Activated CD4-positive, alpha-beta T cell treated with anti-CD3 and anti-CD28 coated beads, Interleukin-2, amount 50 U/mL, for 4 hours (primary cell): ENCODE measurements at regions not wholly inside any gene's neighbourhood (a gene's known extent, or its start where the extent isn't known, plus 50 kb on each side); places are given as distances from the start of the nearest gene placed in this dataset.
A peak's percentile ranks its signal among the peaks of the same experiment; 100 is the strongest.
"Not testable (repeated sequence)": the region's sequence is repeated elsewhere in the genome, so short reads cannot be mapped to it uniquely, and the experiment has no call there.

Experiments
- DNase-seq, 2 experiments: peaks; one replicate each; pipeline ENCODE4 v3.0.0-alpha.2; 2020

DNA sequence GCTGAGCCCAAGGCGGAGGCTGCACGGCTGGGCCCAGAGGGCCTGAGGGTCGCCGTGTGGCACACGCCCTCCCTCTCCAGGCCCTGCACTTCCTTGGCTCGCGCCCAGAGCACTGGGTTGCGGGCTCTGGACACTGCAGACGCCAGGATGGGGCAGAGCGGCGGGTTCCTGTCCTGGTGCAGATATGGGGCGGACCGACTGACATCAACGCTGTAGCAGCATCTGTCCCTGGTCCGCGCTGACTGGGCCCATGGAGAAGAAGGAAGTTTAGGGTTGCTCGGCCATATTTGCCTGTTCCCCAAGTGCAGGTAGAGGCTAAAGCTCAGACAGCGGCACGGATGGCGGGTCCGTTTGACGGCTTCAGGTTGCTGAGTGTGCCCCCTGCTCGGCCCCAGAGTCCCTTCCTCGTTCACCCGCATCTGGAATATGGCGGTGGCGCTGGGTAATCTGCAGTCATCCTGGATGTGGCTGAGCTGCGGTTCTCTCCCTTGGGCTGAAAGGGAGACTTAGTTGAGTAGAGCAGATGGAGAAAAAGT, 116.1 kb downstream of the OR13A1 start:
- DNase-seq = no peak

DNA sequence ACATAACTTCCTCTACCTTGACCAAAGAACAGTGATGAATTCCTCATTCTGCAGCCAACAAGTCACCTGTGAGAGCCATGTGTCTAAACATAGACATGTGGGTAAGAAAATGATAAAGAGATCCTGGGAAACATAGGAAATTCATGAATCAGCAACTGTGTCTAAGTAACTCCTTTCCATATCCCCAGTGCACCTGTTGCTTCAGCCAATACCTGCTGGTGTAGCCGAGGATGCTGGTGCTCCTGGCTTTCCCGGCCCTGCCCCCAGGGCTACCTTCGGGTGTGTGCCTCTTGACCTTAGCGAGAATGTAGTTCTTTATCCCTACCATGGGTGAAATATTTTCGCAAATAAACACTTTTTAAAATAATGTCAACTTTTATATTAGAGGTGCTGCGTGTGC, 114.1 kb downstream of the OR13A1 start:
- no peak for DNase-seq

DNA sequence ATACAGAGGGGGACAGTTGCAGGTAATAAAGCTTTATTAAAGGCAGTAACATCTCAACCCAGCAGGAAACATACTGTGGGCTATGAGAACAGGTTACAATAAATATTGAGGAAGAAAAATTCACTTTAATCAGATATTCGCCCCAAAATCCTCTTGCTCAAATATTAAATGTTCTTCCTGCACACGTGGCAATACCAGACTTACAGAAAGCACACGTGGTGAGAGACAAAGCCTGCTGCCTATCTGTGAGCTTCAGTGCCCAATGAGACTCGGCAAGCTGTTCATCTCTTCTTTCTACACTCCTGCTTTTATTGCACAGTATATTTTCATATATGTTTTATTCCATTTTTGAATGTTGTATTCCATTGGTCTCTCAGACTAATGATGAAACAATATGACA, 113.2 kb downstream of the OR13A1 start:
- no peak for DNase-seq

DNA sequence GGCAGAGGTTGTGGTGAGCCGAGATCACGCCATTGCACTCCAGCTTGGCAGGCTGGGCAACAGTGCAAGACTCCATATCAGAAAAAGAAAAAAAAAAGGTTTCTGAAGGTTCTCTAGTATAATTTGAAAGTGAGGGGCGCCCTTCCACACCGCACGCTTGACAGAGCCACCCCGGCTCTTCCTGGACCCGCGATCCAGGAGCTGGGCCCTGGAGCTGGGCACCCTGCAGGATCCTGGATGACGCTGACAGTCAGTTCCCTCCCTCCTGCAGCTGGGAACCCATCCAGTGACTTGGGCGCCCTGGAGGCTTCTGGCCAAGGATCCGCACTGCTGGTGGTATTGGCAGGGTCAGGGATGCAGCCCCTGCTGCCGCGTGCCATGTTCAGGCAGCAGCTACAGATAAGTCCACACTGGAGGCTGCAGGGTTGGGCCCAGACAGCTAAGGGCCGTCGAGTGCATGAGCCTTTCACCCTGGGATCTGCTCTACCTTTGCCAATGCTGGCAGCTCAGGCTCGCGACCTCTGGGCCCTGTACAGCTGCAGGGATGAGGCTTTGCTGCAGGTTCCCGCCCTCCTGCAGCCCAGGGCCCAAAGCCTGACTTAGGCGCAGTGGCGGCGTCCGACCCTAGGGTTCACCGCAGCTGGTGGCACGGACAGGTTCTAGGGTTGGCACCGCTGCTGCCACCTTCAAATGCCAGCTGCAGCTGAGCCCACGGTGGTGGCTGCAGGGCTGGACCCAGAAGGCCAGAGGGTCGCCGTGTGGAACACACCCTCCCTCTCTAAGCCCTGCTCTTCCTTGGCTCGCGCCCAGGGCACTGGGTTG, 110.2 kb downstream of the OR13A1 start:
- no peak for DNase-seq

DNA sequence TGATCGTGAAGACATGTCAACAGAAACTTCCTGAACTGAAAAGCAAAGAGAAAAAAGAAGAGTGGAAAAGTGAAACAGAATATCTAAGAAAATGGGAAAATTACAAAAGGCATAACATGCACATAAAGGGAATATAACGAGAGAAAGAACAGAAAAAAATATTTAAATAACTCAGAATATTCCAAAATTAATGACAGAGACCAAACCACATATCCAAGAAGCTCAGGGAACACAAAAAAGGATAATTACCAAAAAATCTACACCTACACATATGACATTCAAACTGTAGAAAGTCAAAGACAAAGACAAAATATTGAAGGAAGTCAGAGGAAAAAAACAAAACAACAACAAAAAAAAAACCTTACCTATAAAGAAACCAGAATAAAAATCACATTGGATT, 105.5 kb downstream of the OR13A1 start:
- no peak for DNase-seq

DNA sequence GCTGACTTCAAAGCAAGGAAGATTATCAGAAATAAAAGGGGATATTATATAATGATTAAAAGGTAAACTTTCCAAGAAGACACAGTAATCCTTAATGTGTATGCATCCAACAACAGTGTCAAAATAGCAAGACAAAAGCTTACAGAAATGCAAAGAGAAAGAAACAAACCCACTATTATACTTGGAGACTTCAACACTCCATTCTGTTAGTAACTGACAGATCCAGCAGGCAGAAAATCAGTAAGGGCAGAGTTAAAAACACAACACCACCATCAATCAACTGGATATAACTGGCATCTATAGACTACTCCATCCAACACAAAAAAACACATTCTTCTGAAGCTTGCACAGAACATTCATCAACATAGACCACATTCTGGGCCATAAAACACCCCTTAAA, 103.8 kb downstream of the OR13A1 start:
- DNase-seq = no peak

DNA sequence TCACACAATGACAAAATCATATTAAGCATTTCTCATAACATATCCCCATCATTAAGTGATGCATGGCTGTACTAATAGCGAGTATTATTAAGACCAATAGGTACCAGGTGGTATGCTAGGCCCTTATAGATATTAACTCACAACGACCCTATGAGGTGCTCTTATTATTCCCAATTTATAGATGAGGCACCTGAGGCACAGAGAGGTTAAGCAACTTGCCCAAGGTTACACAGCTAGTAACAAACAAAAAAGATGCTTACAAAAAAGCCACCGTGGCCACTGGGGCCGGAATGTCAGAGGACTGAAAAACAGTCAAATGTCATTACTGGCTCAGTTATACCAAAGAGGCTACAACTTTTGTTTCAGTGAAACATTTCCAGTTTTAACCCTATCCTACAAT, 96.0 kb downstream of the OR13A1 start:
- DNase-seq = no peak

DNA sequence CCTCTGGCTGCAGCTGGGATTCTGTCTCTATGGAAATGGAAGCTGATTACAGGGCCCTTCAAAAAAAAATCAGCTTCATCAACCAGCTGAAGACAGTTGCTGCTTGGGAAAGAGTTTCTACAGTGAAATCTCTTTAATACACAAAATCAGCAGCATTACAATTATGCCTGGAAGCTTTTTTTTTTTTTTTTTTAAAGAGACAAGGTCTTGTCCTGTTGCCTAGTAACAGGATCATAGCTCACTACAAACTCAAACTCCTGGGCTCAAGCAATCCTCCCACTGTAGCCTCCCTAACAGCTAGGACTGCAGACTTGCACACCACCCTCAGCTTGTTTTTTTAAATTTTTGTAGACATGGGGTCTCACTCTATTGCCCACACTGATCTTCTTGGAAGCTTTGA, 94.5 kb downstream of the OR13A1 start:
- no peak for DNase-seq

DNA sequence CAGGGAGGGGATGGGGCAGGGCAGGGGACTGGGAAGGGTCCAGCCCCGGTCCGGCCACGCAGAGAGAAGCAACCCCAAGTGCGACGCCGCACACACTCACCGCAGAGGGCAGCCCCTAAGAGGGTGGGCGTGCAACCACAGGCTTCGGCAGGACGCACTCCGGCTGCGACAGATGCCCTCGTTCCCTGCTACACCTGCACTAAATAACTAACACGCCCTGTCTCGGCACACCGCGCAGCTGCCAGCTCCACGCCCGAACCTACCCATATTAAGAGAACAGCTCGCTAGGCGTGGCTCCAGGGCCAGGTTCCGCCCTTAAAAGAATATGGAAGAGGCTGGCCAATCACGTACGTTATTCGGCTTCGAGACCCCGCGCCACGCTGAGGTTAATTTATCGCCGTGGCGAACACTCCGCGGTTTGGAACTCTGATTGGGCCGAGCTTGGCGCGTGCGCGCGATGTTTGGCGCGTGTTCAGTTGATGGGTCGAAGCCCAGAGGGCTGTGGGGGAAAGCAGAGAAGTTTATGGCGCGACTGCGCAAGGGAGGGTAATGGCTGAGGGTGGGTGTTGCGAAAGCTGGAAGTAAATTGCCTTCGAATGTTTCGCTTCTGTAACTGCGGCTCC, 91.1 kb downstream of the OR13A1 start:
- no peak for DNase-seq

DNA sequence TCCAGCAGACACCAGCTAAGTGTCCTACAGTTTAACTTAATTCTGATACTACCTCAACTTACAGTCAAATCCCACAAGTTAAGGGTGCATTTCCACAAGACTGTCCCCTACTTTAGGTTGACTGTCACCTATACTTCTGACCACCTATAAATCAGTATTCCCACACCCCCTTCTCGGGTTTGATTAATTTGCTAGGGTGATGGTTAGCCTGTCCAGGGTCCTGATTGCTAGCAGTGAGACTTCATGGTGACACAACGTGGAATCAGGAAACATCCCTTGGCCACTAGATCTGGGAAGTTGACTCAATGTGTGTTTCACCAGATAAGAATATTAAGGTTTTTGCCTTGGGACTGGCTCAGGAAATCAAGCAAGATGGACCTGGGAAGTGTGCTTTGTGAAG, 88.4 kb downstream of the OR13A1 start:
- DNase-seq = no peak

DNA sequence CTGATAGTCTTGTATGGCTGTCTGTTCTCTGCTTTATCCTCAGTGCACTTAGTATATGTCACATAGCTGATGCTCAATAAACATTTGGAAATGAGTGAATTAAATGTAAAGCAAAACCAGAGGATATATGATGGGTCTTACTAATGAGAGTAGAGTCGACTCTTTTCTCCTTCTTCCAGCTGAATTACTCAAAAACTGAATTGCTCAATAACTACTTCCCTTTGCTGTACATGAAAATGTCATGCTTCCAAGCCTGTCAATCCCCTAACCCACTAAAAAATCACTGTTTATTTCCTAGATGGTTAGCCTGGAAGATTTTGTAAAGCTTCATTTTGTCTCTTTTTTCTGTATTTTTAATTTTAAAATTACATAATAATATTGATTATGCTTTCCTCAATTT, 88.0 kb downstream of the OR13A1 start:
- DNase-seq = no peak

DNA sequence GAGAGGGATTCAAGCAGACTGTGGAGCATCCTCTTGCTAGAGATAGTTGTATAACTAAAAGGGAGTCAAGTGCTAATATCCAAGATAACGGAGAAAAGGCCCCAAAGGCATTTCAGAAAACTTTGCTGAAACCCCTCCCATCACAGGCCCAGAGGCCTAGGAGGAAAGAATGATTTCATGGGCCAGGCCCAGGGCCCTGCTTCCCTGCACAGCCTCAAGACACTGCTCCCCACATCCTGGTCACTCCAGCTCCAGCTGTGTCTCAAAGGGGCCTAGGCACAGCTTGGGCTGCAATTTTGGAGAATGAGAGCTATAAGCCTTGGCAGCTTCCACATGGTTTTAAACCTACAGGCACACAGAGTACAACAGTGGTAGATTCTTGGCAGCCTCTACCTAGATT, 85.6 kb downstream of the OR13A1 start:
- no peak for DNase-seq

DNA sequence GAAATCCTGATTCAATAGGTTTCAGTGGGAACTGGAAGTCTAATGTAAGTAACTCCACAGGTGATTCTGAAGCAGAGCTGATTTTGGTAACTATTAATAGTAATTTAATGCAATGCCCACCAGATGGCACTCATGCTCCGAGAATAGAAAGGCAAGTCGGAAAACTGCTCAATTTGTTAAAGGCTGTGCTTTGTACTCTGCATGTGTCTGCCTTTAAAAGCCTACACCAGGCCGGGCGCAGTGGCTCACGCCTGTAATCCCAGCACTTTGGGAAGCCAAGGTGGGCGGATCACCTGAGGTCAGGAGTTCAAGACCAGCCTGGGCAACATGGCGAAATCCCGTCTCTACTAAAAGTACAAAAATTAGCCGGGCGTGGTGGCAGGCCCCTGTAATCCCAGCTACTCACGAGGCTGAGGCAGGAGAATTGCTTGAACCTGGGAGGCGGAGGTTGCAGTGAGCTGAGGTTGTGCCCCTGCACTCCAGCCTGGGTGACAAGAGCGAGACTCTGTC, 80.1 kb downstream of the OR13A1 start:
- peak; percentile 50 for DNase-seq

DNA sequence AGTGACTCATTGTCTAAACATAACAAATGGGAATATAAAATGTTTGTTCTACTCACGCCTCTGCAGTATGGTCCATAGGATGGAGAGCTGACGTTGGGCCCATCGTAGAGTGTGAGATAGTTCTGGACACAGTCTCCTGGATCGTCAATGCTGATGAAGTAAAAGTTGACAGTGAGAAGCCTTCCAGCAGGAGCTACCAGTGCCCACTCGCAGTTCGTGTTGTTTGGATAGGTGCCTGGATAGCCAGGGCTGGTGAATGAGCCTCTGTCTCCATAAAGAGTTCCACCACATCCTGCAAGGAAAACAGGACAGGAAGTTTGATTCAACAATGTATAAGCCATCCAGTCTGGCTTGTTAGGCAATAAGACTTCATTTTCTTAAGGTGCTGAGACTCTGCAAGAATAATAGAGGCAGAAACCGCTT, 79.6 kb downstream of the OR13A1 start:
- DNase-seq = no peak

DNA sequence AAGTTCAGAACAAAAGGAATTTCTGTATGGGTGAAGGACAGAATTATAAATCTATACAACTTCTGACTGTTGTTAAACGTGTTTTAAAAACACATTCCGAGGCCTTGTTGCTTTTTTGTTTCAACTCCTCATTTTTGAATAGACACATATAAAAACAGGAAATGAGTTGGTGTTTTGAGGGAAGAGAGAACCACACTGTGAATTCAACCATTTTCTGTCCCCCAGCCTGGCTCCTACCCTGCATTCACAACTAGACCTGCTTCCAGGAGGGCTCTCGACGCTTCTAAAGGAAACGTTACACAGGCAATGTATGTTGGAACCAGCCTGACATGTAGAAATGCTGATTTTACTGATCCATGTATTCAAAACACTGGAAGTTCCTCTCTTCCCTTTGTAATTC, 76.5 kb downstream of the OR13A1 start:
- DNase-seq = no peak

DNA sequence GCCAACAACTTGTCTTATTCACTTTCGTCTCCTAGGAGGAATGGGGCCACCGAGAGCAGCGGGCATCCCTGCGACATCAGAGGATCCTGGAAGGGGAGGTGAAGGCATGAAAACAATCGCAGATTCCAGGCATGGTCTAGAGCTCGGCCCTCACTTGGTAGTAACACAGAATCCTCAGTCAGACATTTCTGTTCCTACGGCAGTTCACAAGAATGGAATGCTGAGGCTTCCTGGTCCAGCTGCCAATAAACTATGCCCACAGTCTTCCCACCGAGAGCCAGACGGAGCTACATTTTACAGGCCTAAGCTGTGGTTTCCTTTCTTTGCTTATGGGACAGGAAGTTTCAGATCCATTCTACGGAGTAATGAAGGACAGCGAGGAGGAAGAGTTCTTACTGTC, 75.8 kb downstream of the OR13A1 start:
- no peak for DNase-seq

DNA sequence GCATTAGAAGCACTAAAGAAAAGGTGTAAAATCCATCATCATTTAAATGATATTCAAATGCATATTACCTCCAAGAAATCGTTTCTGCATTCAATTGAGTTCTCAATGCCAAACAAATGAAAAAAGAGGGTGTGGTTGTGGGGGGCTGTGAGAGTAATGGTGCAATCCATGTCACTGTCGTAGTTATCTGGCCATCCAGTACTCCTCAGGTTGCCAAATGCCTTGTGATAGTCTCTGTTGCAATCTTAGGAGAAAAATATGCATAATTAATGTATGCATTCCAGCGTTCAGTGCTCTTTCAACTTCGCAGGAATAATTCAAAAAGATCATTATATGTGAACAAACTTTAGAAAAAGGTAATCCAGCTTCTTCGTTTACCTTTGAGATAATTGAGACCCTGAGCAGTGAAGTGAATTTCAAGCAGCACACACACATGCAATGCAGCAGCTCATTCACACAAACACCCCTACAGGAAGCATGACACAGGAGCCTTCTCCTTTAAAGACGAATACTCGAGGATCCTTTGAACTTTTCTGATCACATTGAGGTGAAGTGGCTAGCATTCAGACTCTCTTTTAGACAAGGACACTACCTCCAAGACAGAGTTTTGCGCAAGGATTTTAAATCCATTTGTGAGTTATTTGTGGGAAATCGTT, 73.4 kb downstream of the OR13A1 start:
- no peak for DNase-seq

DNA sequence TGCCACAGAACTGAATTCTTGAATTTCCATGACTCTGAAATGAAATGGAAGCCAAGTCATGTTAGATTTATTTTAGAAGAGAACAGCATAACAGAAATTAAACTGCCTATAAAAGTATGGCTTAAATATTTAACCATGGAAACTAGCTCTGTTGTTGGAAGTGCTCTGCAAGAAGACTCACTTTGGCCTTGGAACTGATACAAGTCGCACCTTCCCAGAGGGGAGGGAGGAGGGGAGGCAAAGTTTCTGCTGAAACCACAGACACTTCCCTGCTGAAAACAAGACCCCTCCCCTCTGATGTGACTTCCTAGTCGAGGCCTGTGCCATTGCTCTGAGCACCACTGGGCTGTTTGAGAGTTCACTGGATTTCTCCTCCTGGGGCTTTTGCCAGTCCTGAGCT, 72.1 kb downstream of the OR13A1 start:
- no peak for DNase-seq

DNA sequence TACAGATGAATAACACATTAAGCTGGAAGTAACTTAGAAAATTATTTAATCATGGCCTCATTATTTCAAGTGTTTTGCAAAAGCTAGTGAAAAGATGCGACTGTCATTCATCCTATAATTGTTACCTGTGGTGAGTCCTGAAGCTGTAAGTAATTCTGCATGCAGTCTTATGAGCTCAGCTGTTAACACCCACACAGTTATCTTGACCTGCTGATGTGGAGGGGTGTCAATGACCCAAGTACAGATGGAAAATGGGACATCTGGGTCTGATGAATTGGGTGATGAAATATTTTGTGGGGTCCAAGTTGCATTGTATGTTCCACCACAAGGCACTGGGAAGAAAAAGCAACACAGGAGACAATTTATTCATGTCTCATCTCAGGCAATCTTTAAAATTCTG, 68.9 kb downstream of the OR13A1 start:
- DNase-seq = no peak

DNA sequence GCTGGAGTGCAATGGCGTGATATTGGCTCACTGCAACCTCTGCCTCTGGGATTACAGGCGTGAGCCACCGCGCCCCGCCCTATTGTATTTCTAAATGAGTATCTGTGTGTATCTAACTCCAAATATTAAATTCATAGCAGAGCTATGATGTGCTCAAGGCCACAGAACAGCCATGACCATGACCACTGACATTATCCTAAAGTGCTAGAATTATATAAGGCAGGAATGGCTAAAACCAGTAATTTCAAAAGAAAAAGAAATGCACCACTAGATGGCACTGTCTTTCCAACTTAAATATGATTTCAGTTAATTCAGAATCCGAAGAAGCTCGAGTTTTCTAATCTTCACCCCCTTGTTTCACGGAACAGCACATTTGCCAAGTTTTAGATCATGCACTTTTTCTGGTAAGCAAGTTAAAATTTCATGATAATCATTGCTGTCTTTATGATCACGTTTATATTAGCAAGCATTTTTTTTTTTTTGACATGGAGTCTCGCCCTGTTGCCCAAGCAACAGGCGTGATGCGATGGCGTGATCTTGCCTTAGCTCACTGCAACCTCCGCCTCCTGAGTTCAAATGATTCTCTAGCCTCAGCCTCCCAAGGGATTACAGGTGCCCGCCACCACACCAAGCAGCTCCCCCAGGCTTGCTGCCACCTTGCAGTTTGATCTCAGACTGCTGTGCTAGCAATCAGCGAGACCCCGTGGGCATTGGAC, 65.3 kb downstream of the OR13A1 start:
- no peak for DNase-seq

DNA sequence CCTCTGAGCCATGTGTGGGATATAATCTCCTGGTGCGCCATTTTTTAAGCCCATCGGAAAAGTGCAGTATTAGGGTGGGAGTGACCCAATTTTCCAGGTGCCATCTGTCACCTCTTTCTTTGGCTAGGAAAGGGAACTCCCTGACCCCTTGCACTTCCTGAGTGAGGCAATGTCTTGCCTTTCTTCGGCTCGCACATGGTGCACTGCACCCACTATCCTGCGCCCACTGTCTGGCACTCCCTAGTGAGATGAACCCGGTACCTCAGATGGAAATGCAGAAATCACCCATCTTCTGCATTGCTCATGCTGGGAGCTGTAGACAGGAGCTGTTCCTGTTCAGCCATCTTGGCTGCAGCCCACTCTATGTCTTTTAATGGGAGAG, 64.7 kb downstream of the OR13A1 start:
- DNase-seq = not testable (repeated sequence)
